Stimulated activated CD4-positive, alpha-beta T cell treated with anti-CD3 and anti-CD28 coated beads, TNF-alpha, amount 100 ng/mL, for 24 hours (primary cell): ENCODE measurements at regions not wholly inside any gene's neighbourhood (a gene's known extent, or its start where the extent isn't known, plus 50 kb on each side); places are given as distances from the start of the nearest gene placed in this dataset.
"Not testable (repeated sequence)": the region's sequence is repeated elsewhere in the genome, so short reads cannot be mapped to it uniquely, and the experiment has no call there.

ENCODE experiments used
- DNase-seq, 3 experiments: peaks; one replicate each; pipeline ENCODE4 v3.0.0-alpha.2; 2020; ENCODE audit warnings: low read depth in 3 of 3

DNA sequence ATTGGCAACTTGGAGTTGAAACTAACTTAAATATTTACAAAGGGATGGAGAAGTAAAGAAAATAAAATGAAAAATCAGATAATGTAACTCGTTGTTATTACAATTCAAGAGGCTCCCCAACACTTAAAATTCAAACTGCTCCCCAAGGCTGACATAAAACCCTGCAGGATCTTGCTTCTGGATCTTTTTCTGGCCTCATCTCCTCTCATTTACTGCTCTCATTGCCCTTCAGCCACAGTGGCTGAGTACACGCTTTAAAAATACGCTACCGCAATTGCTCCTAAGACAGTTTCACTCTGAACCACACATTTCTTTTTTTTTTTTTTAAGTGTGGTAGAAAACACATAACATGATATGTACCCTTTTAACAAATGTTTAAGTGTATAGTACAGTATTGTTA, 718.1 kb upstream of the ANO3 start:
- no peak for DNase-seq

DNA sequence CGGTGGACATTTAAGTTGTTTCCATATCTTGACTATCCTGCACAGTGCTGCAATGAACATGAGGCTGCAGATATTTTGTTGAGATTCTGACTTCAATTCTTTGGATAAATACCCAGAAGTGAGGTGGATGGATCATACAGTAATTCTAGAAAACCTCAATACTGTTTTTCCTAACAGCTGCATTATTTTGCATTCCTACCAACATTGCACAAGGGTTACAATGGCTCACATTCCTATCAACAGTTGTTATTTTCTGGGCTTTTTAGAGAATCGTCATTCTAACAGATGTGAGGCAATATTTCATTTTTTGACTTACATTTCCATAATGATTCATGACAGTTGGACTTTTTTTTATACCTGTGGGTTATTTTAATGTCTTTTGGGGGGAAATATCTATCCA, 716.9 kb upstream of the ANO3 start:
- DNase-seq = no peak

DNA sequence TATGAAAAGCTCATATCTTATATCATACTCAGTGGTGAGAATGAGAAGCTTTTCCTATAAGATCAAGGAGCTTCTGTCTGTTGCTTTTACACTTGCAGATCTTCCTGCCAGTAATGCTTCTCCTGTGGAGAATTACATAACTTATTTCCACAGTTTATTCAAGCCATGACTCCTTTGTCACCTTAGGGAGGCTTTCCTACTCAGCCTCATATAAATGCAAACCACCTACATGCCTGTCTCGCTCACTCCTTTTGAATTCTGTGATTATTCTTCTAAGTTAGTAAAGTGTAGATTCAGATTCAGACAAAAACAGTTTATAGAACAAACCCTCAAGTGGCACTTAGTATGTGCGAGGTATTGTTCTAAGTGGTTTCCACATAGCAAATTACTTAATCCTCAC, 716.1 kb upstream of the ANO3 start:
- no peak for DNase-seq

DNA sequence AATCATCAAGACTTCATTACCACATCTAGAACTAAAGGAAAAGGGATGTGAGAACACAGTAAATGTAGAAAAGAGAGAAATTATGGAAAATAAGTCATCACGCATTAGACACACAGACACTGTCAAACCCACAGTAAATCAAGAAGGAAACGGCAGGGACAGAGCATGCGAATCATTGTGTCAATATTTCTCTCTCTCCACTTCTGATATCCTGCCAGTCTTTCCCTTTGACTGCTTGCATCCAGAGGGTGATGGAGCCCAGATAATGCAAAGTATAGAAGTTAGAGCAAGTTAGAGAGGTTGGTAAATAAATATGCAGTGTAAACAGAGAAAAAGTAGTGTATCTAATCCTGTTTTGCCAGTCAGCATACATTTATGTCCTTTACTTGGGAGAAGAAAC, 706.8 kb upstream of the ANO3 start:
- DNase-seq = no peak

DNA sequence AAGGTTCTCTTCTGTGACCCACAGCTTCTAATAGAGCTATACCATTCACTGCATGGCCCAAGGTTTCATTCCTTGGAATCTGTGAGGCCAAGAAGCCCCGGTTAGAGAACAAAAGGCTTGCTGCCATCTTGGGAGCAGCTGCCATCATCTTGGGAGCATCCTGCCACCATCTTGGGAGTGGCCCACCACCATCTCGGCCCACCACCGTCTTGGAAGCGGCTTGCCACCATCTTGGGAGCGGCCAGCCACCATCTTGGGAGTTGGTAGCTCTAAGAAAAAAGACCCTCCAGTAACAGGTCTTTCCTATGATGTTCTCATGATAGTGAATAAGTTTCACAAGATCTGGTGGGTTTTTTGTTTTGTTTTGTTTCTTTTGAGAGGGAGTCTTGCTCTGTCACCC, 703.9 kb upstream of the ANO3 start:
- DNase-seq = no peak

DNA sequence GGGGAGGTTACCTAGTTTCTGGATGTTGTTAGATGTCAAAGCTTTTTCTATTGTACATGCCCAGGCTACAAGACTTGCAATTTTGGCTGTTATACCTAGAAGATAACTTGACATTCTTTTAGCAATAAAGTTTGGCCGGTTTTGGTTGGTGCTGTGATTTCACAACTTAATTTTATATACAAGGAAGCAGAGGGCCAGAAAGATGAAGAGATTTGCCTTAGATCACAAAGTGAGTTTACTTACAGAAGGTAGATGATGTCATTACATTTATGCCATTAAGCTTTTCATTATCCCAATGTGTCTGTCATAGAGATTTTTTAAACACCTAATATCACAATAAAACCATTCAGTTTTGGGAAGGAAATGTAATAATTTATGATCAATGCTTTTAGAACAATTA, 698.7 kb upstream of the ANO3 start:
- no peak for DNase-seq

DNA sequence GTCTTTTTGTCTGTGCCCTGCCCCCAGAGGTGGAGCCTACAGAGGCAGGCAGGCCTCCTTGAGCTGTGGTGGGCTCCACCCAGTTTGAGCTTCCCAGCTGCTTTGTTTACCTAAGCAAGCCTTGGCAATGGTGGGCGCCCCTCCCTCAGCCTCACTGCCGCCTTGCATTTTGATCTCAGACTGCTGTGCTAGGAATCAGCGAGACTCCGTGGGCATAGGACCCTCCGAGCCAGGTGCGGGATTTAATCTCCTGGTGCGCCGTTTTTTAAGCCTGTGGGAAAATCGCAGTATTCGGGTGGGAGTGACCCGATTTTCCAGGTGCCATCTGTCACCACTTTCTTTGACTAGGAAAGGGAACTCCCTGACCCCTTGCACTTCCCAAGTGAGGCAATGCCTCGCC, 682.7 kb upstream of the ANO3 start:
- not testable (repeated sequence) for DNase-seq

DNA sequence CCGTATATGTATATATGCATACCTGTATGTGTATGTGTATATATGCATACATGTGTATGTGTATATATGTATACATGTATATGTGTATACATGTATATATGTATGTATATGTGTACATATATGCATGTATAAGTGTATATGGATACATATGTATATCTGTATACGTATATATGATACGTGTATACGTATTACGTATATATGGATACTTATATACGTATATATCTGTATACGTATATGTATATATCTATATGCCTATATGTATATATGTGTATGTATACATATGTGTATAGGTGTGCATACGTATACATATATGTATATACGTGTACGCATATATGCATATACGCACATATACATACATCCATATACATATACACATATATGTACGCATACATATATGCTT, 681.6 kb upstream of the ANO3 start:
- no peak for DNase-seq

DNA sequence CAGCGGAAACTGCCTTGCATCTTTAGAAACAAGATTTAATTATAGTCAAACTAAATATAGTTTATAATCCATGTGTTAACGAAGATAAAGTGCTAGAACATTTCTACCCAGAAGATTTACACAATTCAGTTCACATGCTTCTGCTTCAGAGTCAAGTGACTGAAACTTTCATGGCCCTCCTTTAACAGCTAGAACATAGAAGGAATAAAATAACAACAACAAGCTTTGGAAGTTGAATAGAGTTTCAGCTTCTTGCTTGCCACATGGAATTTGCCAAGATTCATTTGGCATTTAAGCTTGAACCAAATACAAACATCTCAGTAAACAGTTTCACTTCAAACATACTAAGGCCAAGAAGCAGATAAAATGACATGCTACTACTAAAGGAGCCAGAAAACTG, 676.3 kb upstream of the ANO3 start:
- no peak for DNase-seq

DNA sequence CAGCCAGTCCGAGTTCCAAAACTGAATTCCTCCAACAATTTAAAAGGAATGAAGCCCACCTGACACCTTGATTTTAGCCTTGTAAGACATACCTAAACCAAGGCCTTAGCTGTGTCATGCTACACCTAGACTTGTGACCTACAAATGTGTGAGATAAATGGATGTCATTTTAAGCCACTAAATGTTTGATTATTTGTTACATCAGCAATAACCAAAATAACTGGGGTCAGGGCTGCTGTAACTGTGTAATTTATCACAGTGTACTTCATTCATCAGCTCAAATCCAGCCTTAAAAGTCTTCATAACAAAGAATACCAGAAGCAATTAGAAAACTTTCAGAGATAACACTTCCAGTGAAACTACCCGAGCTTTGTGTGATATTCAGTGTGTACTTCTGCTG, 673.0 kb upstream of the ANO3 start:
- DNase-seq = no peak

DNA sequence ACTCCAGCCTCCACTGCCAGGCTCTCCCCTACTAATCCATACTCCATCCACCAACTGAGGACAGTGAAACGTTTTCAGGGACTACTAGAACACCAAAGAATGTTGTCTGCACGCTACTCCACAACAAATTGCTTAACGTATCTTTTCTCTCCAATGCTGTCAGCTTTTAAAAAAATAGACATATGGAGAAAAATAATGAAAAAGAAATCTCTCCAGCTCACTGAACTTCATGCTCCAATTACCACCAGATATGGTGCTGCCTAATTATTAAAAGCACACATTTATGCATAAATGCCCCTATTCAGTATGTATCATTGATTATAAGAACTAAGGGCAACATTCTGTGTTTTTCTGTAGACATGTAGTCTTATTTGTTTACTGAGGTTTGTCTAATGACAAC, 672.2 kb upstream of the ANO3 start:
- DNase-seq = no peak

DNA sequence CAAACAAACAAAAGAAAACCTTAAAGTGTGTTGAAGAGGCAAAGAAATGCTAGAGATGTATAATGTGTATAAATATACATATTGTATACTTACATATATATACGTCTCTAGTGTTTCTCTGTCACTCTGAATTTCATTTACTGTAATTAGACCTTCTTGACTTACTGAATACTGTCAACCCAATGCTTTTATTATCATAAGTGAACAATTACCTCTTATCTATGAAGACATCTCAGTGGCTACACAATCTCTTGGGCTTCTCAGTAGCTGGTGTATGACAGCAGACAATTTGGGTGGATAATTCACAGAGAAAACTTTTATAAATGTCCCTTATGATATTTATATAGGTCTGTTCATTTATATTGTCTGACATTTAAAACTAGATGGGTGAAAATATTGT, 664.1 kb upstream of the ANO3 start:
- no peak for DNase-seq

DNA sequence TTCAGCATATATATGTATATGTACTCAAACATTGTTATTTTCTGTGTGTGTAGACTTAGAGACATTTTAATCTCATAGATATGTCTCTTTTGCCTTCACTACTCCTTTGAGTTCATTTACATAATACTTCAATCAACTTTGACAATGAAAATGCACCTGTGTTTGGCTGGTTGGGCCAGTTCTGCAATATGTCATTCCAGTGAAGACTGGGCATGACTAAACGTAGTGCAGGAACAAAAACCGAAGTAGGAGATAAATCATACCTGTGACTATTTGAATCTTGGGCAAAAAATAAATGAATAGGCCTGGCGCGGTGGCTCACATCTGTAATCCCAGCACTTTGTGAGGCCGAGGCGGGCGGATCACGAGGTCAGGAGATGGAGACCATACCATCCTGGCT, 640.0 kb upstream of the ANO3 start:
- DNase-seq = no peak

DNA sequence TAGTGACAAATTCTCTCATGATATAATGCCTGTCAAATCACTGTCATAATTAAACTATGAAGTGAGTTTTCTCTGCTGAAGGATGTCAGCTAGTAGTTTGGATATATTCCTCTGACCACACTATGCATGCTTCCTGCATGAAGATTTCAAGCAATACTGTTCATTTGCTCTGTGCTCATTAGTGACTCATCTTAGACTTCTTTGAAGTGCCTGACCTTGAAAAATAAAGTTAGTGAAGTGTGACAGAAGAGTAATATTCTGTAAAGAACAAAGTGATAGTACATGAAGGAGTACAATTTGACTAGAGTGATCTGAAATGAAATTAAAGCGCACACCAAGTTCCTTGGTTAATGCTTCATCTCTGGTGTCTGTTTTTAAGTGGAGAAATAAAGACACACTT, 629.5 kb upstream of the ANO3 start:
- no peak for DNase-seq

DNA sequence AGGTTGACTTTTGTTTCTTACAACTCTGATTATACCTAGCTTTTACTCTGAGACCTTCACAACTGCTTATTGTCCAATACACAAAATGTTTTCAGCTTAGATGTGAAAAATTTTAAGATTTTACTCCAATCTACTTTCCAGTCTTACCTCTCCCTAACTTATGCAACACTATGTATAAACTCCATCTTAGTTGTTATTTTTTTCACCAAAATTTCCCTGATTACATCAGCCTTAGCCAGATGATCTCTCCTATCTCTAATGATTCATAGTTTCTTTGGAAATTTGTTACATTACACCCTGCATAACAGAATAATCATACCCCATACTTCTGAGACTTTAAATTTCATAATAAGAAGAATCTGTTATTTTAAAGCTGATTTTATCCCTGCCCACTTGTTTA, 621.0 kb upstream of the ANO3 start:
- no peak for DNase-seq

DNA sequence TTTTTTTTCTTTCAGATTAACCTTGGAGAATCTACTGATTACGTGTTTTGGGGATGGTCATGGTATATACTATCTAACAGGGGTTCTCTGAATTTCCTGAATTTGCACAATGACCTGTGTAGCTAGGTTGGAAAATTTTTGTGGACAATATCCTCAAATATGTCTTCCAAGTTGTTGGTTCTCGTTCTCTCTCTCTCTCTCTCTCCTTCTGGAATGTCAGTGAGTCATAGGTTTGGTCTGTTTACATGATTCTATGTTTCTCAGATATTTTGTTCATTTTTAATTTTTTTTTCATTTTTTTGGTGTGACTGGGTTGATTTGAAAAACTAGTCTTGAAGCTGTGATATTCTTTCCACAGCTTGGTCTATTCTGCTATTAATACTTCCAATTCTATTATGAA, 604.0 kb upstream of the ANO3 start:
- DNase-seq = no peak

DNA sequence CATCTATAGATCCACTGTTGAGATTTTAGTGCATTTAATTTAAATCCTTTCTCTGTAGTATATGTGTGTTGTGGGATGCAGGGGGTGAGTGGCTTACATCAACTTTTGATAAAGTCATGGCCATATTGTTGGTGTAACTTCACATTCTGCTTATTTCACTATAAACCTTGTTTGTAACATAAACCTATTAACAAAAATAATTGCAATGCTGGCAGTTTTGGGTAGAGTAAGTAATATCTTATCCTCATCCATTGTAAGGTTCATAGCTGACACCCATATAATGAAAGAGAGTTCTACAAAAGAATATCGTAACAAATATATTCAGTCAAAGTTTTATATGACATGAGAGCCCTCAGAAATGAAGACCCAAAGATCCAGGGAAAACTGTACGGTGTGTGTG, 601.7 kb upstream of the ANO3 start:
- DNase-seq = no peak

DNA sequence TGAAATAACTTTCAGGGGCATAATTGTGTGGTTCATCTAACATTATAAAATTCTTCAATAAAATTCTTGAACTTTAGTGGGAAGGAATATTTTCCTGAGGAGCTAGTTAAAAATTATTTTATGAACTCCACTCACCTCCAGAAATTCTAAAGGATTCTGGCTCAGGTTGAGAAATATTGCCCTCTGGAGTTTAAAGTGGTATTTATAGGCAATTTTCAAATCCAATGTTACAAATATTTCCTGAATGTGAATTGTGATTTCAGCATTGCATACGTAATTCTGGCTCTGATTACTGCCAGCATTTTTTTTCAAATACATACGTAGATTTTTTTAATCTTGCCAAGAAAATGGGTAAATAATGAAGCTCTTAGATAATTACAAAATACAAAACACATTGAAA, 598.2 kb upstream of the ANO3 start:
- DNase-seq = no peak

DNA sequence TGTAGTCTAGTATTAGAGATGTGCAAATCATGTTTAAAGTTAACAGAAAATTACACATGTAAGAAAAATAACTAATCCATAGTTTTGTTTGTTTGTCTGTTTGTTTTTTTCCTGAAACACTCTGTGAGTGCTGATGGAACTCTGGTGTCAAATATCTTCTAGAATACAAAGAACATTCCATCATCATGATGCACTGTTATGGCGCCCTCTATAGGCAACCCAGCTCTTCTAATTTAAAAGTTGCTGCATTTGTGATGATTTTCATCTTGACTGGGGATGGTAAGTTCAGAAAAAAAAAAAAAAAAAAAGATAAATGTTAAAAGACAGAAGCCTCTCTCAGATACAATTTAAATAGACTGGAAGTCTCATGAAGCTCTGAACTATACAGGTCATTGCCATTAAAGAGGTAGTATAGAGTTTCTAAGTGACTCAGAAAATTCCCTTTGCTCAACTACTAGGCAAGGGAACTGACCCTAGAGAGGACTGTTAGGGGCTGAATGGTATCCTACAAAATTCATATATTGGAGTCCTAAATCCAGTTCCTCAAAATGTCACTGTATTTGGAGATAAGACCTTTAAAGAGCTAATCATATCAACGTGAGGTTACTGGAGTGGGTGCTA, 597.2 kb upstream of the ANO3 start:
- DNase-seq = no peak

DNA sequence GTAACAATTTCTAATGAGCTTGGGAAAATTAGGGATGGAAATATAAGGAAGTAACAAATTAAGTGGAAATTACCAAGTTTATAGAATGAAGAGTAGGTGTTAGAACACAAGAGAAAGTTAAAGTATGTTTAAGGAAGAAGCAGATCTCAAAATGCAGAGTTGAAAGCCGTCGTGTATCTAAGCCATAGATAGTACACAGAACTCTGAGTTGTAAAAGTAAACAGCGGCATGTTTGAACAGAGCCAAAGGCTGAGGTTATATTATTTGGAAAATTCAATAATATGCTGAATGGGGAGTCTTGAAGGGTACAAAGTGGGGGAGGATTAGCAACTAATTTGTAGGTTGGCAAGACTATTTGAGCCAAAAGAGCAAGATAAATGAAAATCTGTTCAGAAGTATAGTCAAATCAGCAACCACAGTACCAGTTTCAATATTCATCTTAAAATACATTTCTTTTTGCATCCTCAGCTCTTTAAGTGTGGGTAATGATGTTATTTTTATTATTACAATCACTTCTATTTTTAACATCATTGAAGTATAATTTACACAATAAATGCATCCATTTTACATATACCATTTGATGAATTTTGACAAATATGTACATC, 594.8 kb upstream of the ANO3 start:
- no peak for DNase-seq

DNA sequence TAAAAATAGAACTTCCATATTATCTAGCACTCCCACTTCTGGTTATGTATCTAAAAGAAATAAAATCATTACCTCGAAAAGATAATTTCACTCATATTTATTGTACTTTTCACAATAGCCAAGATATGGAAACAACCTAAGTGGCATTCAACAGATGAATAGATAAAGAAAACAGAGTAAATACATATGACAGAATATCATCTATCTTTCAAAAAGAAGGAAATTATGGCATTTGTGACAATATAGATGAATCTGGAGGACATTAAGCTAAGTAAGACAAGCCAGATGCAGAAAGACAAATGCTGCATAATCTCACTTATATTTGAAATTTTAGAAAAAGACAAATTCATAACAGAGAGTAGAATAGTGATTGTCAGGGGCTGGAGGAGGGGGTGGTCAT, 590.0 kb upstream of the ANO3 start:
- DNase-seq = no peak

DNA sequence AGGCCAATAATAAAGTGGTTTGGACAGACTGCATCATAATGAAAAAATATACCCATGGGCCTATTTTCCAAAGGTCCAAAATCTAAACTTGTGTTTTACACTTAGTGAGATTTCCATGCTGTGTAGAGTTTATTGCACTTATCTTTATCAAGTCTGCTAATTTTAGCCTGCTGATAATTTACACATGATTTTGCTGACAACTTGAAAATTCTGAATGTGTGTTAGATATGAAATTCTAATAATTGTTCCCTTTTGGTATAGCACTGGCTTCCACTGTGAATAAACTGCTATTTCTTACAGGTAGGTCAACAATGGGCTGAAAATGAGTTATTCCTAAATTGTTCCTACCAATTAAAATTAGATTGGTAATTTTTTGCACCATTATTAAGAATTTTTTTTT, 589.1 kb upstream of the ANO3 start:
- DNase-seq = no peak

DNA sequence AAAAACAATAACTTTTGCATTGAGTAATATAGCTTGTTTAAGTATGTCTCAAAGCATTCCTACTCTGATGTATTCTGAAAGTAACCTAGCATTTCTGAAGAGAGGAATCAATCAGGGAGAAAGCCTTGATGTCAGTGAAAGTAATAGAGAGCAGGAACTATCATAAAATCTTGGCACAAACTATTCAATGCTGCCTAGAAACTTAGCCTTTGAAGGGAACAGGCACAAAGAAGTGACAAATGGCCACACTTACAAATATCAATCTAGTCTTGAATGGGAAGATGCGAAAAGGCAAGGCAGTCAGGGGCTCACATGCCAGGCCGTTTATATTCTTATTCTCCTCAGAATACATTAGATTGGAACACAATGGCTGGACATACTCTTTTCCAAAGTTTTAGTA, 576.5 kb upstream of the ANO3 start:
- no peak for DNase-seq

DNA sequence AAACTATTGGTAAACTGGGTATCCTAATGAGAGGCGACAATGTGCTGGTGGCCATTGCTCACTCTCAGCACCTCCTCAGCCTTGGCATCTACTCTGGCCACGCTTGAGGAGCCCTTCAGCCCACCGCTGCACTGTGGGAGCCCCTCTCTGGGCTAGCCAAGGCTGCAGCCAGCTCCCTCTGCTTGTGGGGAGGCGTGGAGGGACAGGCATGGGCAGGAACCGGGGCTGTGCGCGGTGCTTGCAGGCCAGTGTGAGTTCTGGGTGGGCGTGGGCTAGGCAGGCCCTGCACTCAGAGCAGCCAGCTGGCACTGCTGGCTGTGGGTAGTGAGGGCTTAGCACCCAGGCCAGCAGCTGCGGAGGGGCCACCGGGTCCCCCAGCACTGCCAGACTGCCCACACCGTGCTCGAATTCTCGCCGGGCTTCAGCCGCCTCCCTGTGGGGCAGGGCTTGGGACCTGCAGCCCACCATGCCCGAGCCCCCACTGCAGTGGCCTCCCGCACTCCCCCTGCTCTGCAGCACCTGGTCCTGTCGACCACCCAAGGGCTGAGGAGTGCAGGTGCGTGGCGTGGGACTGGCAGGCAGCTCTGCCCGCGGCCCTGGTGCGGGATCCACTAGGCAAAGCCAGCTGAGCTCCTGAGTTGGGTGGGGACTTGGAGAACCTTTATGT, 575.9 kb upstream of the ANO3 start:
- DNase-seq = no peak
